ENCODE measurements at regions not wholly inside any gene's neighbourhood (a gene's known extent, or its start where the extent isn't known, plus 50 kb on each side); places are given as distances from the start of the nearest gene placed in this dataset.

- no peak for DNase-seq
Observed at GRCh38 chr2:234438305-234438977, 58.4 kb downstream of the ARL4C start.

- DNase-seq, result no peak
Observed at GRCh38 chr2:234437642-234438304, 59.1 kb downstream of the ARL4C start.

- no peak for DNase-seq
Observed at GRCh38 chr2:234436482-234436837, 60.4 kb downstream of the ARL4C start.

- no peak for DNase-seq
Observed at GRCh38 chr2:234435836-234436481, 60.9 kb downstream of the ARL4C start.

GRCh38 chr2:234433201-234433600, 63.7 kb downstream of the ARL4C start:
- DNase-seq, result no peak

GRCh38 chr2:234430871-234431270, 66.0 kb downstream of the ARL4C start:
- no peak for DNase-seq

- no peak for DNase-seq
Observed at GRCh38 chr2:234429265-234429664, 67.6 kb downstream of the ARL4C start.

- peak; percentile 43 for DNase-seq
Observed at GRCh38 chr2:234427081-234428061, 69.5 kb downstream of the ARL4C start.

- DNase-seq, result peak; percentile 88
Observed at GRCh38 chr2:234426616-234427015, 70.3 kb downstream of the ARL4C start.

GRCh38 chr2:234425639-234426603, 71.0 kb downstream of the ARL4C start:
- peak; percentile 33 for DNase-seq

GRCh38 chr2:234423884-234424283, 73.0 kb downstream of the ARL4C start:
- DNase-seq, result no peak

- no peak for DNase-seq
Observed at GRCh38 chr2:234422981-234423431, 73.9 kb downstream of the ARL4C start.

GRCh38 chr2:234422273-234422732, 74.6 kb downstream of the ARL4C start:
- peak; percentile 83 for DNase-seq

- DNase-seq, result no peak
Observed at GRCh38 chr2:234420408-234420807, 76.5 kb downstream of the ARL4C start.

- no peak for DNase-seq
Observed at GRCh38 chr2:234419726-234420125, 77.2 kb downstream of the ARL4C start.

- no peak for DNase-seq
Observed at GRCh38 chr2:234415706-234416105, 81.2 kb downstream of the ARL4C start.

- peak; percentile 62 for DNase-seq
Observed at GRCh38 chr2:234414596-234414995, 82.3 kb downstream of the ARL4C start.

GRCh38 chr2:234412726-234413125, 84.2 kb downstream of the ARL4C start:
- DNase-seq, result no peak

- DNase-seq, result no peak
Observed at GRCh38 chr2:234411793-234412192, 85.1 kb downstream of the ARL4C start.

GRCh38 chr2:234410526-234410925, 86.4 kb downstream of the ARL4C start:
- no peak for DNase-seq

- DNase-seq, result no peak
Observed at GRCh38 chr2:234409590-234409989, 87.3 kb downstream of the ARL4C start.

GRCh38 chr2:234406085-234406484, 90.8 kb downstream of the ARL4C start:
- DNase-seq, result no peak
